Coronary artery (tissue), 2 donors: ENCODE measurements at regions not wholly inside any gene's neighbourhood (a gene's known extent, or its start where the extent isn't known, plus 50 kb on each side); places are given as distances from the start of the nearest gene placed in this dataset.

ENCODE experiments used
- DNase-seq: peaks from one replicate; pipeline ENCODE4 v3.0.0-alpha.2; 2017; ENCODE audit warnings: low spot score
- H3K27ac ChIP-seq, 2 donors: fragments of 200-600 bp; sonication (generic); one replicate each; pipeline ENCODE4 v1.5.1; 2016 to 2019
- H3K4me3 ChIP-seq: fragments of 200-600 bp; sonication (generic); 2 replicates; pipeline ENCODE4 v1.5.1; 2016; ENCODE audit warnings: mild to moderate bottlenecking, moderate library complexity
- TF ChIP-seq, protein P1 (sequence below): fragments of 200-600 bp; sonication (generic); IDR thresholded peaks from one replicate; pipeline ENCODE4 v1.5.1; 2019; ENCODE audit warnings: antibody characterized with exemption

- Histone ChIP-seq H3K4me3 (no peak overlapping the region), H3K27ac (no peak overlapping the region)
- DNase-seq: no peak
- TF ChIP-seq, protein P1, sequence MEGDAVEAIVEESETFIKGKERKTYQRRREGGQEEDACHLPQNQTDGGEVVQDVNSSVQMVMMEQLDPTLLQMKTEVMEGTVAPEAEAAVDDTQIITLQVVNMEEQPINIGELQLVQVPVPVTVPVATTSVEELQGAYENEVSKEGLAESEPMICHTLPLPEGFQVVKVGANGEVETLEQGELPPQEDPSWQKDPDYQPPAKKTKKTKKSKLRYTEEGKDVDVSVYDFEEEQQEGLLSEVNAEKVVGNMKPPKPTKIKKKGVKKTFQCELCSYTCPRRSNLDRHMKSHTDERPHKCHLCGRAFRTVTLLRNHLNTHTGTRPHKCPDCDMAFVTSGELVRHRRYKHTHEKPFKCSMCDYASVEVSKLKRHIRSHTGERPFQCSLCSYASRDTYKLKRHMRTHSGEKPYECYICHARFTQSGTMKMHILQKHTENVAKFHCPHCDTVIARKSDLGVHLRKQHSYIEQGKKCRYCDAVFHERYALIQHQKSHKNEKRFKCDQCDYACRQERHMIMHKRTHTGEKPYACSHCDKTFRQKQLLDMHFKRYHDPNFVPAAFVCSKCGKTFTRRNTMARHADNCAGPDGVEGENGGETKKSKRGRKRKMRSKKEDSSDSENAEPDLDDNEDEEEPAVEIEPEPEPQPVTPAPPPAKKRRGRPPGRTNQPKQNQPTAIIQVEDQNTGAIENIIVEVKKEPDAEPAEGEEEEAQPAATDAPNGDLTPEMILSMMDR: no peak
These were observed 272.8 kb downstream of the KLF5 start for GRCh38 chr13:73331556-73331955.

DNA sequence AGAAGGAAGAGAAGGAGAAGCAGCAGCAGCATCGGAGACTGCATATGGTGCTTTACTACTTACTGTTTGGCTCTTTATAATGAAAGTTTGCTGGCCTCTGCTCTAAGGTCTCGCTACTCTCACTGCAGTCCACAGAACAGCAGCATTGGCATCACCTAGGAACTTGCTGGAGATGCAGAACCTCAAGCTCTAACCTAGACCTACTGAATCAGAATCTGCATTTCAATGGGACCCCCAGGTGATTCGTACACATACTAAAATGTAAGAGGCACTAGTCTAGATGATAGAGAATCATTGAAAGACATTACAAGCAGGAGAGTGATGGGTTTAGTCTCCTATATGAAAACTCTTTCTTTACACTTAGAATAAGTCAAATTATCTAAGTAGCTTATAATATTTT lies 270.6 kb downstream of the KLF5 start:
- Histone ChIP-seq H3K27ac (no peak overlapping the region), H3K4me3 (no peak overlapping the region)
- DNase-seq: no peak
- TF ChIP-seq, protein P1: no peak

- Histone ChIP-seq H3K4me3 (no peak overlapping the region), H3K27ac (no peak overlapping the region)
- no peak for DNase-seq
- TF ChIP-seq, protein P1: no peak
These were observed 268.8 kb downstream of the KLF5 start for GRCh38 chr13:73327579-73327978.

GRCh38 chr13:73325723-73326558 lies 267.1 kb downstream of the KLF5 start:
- H3K4me3 ChIP-seq: no peak overlapping the region
- DNase-seq: no peak
- no peak overlapping the region for H3K27ac ChIP-seq
- TF ChIP-seq, protein P1: no peak

- no peak for DNase-seq
- no peak overlapping the region for H3K4me3 ChIP-seq
- no peak overlapping the region for H3K27ac ChIP-seq
- TF ChIP-seq, protein P1: no peak
These were observed 266.3 kb downstream of the KLF5 start for GRCh38 chr13:73324842-73325722.

DNA sequence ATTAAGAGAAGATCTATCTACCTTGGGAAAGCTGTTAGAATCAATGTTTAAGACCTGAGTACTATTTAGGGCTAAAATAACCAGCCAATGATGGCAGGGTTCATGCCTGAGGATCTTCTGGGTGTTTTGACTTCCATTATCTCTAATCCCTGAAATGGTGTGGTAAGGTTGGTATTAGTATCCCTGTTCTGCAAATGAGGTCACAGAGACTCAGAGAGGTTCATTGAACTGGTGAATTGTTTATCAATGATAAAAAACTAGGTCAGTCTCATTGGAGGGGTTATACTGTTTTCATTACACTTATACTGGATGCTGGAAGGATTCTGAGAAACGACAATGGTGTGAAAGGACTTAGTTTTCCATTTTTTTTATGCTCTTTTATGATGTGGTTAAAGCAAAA lies 264.8 kb downstream of the KLF5 start:
- no peak for DNase-seq
- TF ChIP-seq, protein P1: no peak
- Histone ChIP-seq H3K4me3 (no peak overlapping the region), H3K27ac (no peak overlapping the region)
